OCI-LY1 (cell line): ENCODE measurements at regions not wholly inside any gene's neighbourhood (a gene's known extent, or its start where the extent isn't known, plus 50 kb on each side); places are given as distances from the start of the nearest gene placed in this dataset.

Source experiments
- H2AFZ ChIP-seq: fragments of 200-600 bp; sonication (generic), shearing (Covaris generic); 2 replicates; pipeline ENCODE4 v1.6.0; 2014; ENCODE audit warnings: antibody characterized with exemption, mild to moderate bottlenecking, low read length
- H3F3A ChIP-seq: fragments of 200-600 bp; sonication (generic), shearing (Covaris generic); 2 replicates; pipeline ENCODE4 v1.6.0; 2014; ENCODE audit warnings: mild to moderate bottlenecking, antibody characterized with exemption, low read length, moderate library complexity; ENCODE audit not compliant: insufficient read depth
- H3K27ac ChIP-seq: fragments of 200-600 bp; sonication (generic); 2 replicates; pipeline ENCODE4 v1.5.1; 2014; ENCODE audit warnings: low read length, mixed run types, mild to moderate bottlenecking, low read depth; ENCODE audit not compliant: poor library complexity, severe bottlenecking
- H3K27me3 ChIP-seq: fragments of 200-600 bp; sonication (generic); 2 replicates; pipeline ENCODE4 v1.6.0; 2014; ENCODE audit warnings: antibody characterized with exemption, mild to moderate bottlenecking, low read length, moderate library complexity; ENCODE audit not compliant: insufficient read depth
- H3K36me3 ChIP-seq: fragments of 200-600 bp; sonication (generic); 2 replicates; pipeline ENCODE4 v1.6.1; 2014; ENCODE audit warnings: mild to moderate bottlenecking, antibody characterized with exemption, low read length, moderate library complexity, mixed read lengths; ENCODE audit not compliant: insufficient read depth
- H3K4me1 ChIP-seq: fragments of 200-600 bp; sonication (generic); 2 replicates; pipeline ENCODE4 v1.5.1; 2014; ENCODE audit warnings: mild to moderate bottlenecking, low read length, moderate library complexity; ENCODE audit not compliant: insufficient read depth, severe bottlenecking
- H3K4me2 ChIP-seq: fragments of 200-600 bp; sonication (generic), shearing (Covaris generic); 2 replicates; pipeline ENCODE4 v1.6.1; 2014; ENCODE audit warnings: low read length
- H3K4me3 ChIP-seq: fragments of 200-600 bp; sonication (generic); 2 replicates; pipeline ENCODE4 v1.5.1; 2014; ENCODE audit warnings: low read length, low read depth, mild to moderate bottlenecking, mixed read lengths; ENCODE audit not compliant: poor library complexity, severe bottlenecking
- H3K79me2 ChIP-seq: fragments of 200-600 bp; shearing (Covaris generic); 2 replicates; pipeline ENCODE4 v1.6.1; 2016; ENCODE audit warnings: mixed run types, low read length, mixed read lengths; ENCODE audit not compliant: insufficient read depth
- H3K9ac ChIP-seq: fragments of 200-600 bp; sonication (generic), shearing (Covaris generic); 2 replicates; pipeline ENCODE4 v1.6.1; 2014; ENCODE audit warnings: mild to moderate bottlenecking, low read length, mixed read lengths
- H3K9me2 ChIP-seq: fragments of 200-600 bp; sonication (generic), shearing (Covaris generic); 2 replicates; pipeline ENCODE4 v1.6.1; 2014; ENCODE audit warnings: low read depth, mild to moderate bottlenecking, low read length, mixed read lengths
- H3K9me3 ChIP-seq: fragments of 200-600 bp; shearing (Covaris generic); 2 replicates; pipeline ENCODE4 v1.6.1; 2014; ENCODE audit warnings: low read length, mixed read lengths
- H4K20me1 ChIP-seq: fragments of 200-600 bp; sonication (generic), shearing (Covaris generic); 2 replicates; pipeline ENCODE4 v1.6.0; 2016; ENCODE audit warnings: mild to moderate bottlenecking, low read length; ENCODE audit not compliant: insufficient read depth
- EZH2 ChIP-seq: fragments of 200-600 bp; sonication (generic), shearing (Covaris generic); IDR thresholded peaks from 2 replicates; pipeline ENCODE4 v1.8.0; 2017; ENCODE audit warnings: borderline replicate concordance, mixed run types, mild to moderate bottlenecking, antibody characterized with exemption, low read length, moderate library complexity, mixed read lengths
- TF ChIP-seq, protein P1 (sequence below): fragments of 200-600 bp; sonication (generic), shearing (Covaris generic); IDR thresholded peaks from 2 replicates; pipeline ENCODE4 v1.5.1; 2017; ENCODE audit warnings: mild to moderate bottlenecking, antibody characterized with exemption, low read length, moderate library complexity, mixed read lengths

DNA sequence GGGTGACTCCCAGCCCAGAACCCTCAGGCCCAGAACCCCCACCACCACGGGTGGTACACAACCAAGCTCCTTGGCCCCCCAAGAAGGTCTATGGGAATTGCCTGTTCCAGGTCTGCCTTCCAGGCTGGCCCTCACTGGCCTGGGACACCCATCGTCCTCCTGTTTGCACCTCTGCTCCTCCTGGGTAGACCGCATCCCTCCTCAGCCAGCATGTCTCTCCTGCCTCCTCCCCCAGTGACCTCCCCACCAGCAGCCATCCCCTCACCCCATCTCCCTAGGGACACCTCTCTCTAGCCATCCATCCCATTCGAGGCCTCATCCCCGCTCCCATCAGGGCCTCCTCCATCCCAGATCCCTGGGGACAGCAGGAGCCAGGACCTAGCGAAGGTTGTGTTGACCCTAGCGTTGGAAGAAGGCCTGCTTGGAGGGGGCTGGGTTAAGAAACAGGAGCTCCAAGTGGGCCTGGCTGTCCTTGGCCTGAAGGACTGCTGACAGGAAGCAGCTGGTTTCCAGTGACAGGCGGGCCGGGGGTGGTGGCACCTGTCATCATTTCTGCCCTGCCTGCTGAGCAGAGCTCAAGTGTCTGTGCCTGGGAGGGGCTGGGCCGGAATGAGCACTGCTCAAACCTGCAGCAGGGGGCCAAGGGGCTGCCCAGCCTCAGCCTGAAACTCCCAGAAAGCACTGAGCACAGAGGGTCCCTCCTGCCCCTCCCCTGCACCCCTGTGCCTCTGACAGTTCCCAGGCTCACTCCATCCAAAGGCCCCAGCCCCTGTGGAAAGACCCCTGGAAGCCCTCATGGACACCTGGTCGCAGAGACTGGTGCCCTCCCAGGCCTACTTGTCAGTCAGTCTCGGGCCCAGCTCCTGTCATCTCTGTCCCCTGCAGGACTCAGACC lies 96.0 kb upstream of the OTOS start:
- H3K27me3 ChIP-seq: no peaks in the 10 kb centered on the region
- TF ChIP-seq EZH2: no peak
- TF ChIP-seq, protein P1, sequence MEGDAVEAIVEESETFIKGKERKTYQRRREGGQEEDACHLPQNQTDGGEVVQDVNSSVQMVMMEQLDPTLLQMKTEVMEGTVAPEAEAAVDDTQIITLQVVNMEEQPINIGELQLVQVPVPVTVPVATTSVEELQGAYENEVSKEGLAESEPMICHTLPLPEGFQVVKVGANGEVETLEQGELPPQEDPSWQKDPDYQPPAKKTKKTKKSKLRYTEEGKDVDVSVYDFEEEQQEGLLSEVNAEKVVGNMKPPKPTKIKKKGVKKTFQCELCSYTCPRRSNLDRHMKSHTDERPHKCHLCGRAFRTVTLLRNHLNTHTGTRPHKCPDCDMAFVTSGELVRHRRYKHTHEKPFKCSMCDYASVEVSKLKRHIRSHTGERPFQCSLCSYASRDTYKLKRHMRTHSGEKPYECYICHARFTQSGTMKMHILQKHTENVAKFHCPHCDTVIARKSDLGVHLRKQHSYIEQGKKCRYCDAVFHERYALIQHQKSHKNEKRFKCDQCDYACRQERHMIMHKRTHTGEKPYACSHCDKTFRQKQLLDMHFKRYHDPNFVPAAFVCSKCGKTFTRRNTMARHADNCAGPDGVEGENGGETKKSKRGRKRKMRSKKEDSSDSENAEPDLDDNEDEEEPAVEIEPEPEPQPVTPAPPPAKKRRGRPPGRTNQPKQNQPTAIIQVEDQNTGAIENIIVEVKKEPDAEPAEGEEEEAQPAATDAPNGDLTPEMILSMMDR: no peak
- H3K27ac ChIP-seq: no peak overlapping the region
- H3K9me2 ChIP-seq: no peaks in the 10 kb centered on the region
- no peaks in the 10 kb centered on the region for H3F3A ChIP-seq
- H3K4me3 ChIP-seq: no peak overlapping the region
- no peak overlapping the region for H3K9ac ChIP-seq
- no peaks in the 10 kb centered on the region for H3K4me1 ChIP-seq
- no peak overlapping the region for H2AFZ ChIP-seq
- H3K79me2 ChIP-seq: no peaks in the 10 kb centered on the region
- no peaks in the 10 kb centered on the region for H3K9me3 ChIP-seq
- no peak overlapping the region for H3K4me2 ChIP-seq
- no peaks in the 10 kb centered on the region for H4K20me1 ChIP-seq
- H3K36me3 ChIP-seq: no peaks in the 10 kb centered on the region

DNA sequence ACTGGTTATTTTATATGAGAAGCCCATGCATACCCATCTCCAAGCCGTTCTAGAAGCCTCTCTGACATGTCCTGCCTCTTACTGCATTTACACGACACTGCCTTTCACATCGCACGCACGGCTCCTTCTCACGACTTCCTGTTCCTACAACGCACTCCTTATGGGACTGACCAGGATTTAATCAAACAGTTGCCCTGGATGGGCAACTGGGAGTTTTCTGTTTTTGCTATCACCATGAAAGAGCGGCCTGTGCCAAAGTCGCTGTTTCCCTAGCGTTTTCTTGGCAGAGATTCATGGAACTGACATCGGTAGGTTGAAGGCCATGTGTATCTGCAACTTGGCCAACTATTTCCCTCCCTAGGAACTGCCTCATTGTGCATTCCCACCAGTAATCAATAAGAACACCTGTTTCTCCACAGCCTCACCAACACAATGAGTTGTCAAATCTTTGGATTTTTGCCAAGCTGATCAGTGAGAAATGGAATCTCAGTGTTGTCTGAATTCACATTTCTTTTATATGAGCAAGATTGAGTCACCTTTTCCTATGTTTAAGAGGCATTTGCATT lies 97.2 kb upstream of the OTOS start:
- no peak overlapping the region for H3K4me3 ChIP-seq
- H3K9me3 ChIP-seq: no peaks in the 10 kb centered on the region
- H3K9me2 ChIP-seq: no peaks in the 10 kb centered on the region
- TF ChIP-seq, protein P1: no peak
- no peak for TF ChIP-seq EZH2
- no peak overlapping the region for H3K9ac ChIP-seq
- no peaks in the 10 kb centered on the region for H3F3A ChIP-seq
- H2AFZ ChIP-seq: no peak overlapping the region
- no peaks in the 10 kb centered on the region for H3K4me1 ChIP-seq
- H3K27me3 ChIP-seq: no peaks in the 10 kb centered on the region
- no peak overlapping the region for H3K4me2 ChIP-seq
- H3K79me2 ChIP-seq: no peaks in the 10 kb centered on the region
- H3K27ac ChIP-seq: no peak overlapping the region
- H4K20me1 ChIP-seq: no peaks in the 10 kb centered on the region
- H3K36me3 ChIP-seq: no peaks in the 10 kb centered on the region

DNA sequence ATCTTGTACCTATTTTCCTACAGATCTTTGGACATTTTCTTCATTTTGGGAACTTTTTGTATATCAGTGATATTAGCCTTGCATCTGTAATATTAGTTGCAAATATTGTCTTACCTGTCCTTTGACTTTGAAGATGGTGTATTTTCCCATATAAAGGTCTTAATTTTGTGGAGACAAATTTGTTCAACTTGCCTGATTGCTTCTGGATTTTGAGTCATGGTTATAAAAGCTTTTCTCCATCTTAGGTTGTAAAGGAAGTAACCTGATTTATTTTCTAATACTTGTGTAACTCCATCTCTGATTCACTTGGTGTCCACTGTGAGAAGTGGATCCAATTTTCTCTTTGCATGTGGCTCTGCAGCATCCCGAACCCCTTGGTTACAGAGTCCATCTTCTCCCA lies 97.7 kb upstream of the OTOS start:
- no peak overlapping the region for H3K4me3 ChIP-seq
- no peaks in the 10 kb centered on the region for H3K79me2 ChIP-seq
- H3K27ac ChIP-seq: no peak overlapping the region
- no peak overlapping the region for H3K9ac ChIP-seq
- H3K4me1 ChIP-seq: no peaks in the 10 kb centered on the region
- H3K27me3 ChIP-seq: no peaks in the 10 kb centered on the region
- TF ChIP-seq, protein P1: no peak
- no peak for TF ChIP-seq EZH2
- H3F3A ChIP-seq: no peaks in the 10 kb centered on the region
- H3K4me2 ChIP-seq: no peak overlapping the region
- H3K9me2 ChIP-seq: no peaks in the 10 kb centered on the region
- H3K9me3 ChIP-seq: no peaks in the 10 kb centered on the region
- H2AFZ ChIP-seq: no peak overlapping the region
- H3K36me3 ChIP-seq: no peaks in the 10 kb centered on the region
- no peaks in the 10 kb centered on the region for H4K20me1 ChIP-seq
